GM12891 (cell line): ENCODE measurements at regions not wholly inside any gene's neighbourhood (a gene's known extent, or its start where the extent isn't known, plus 50 kb on each side); places are given as distances from the start of the nearest gene placed in this dataset.
A peak's percentile ranks its signal among the peaks of the same experiment; 100 is the strongest.

Source experiments
- DNase-seq: peaks from one replicate; pipeline ENCODE4 v3.0.0; 2011; ENCODE audit warnings: low spot score; ENCODE audit not compliant: insufficient read length
- FAIRE-seq: peaks from 2 replicates; lab custom pipeline; 2011; peaks lifted over from hg19 to GRCh38; lab: Jason Lieb, UNC
- PAX5 ChIP-seq: IDR thresholded peaks from 2 replicates; pipeline ENCODE4 v1.6.1; 2011; ENCODE audit warnings: low read length, moderate library complexity, mild to moderate bottlenecking; ENCODE audit not compliant: insufficient read depth, severe bottlenecking
- POLR2A ChIP-seq: IDR thresholded peaks from 2 replicates; pipeline ENCODE4 v1.6.1; 2011; ENCODE audit warnings: low read depth, low read length, control low read depth
- POLR2AphosphoS5 ChIP-seq: IDR thresholded peaks from 2 replicates; pipeline ENCODE4 v1.6.1; 2011; ENCODE audit warnings: low read depth, low read length, control low read depth
- POU2F2 ChIP-seq: IDR thresholded peaks from 2 replicates; pipeline ENCODE4 v1.6.1; 2011; ENCODE audit warnings: low read depth, mild to moderate bottlenecking, control low read depth, low read length, moderate library complexity
- SPI1 ChIP-seq: IDR thresholded peaks from 2 replicates; pipeline ENCODE4 v1.6.1; 2011; ENCODE audit warnings: low read depth, low read length, control low read depth
- TAF1 ChIP-seq: IDR thresholded peaks from 2 replicates; pipeline ENCODE4 v1.6.1; 2011; ENCODE audit warnings: low read depth, low read length, control low read depth

GRCh38 chr2:20135631-20136050 is 84.2 kb upstream of the LAPTM4A start:
- DNase-seq (peak; percentile 71), FAIRE-seq (peak; percentile 87)
- peak; percentile 35; the same call in 1 of the 2 replicates for TF ChIP-seq SPI1
- peak; percentile 44; the same call in 1 of the 2 replicates for TF ChIP-seq POU2F2
- no peak for TF ChIP-seq POLR2A
- no peak for TF ChIP-seq PAX5
- no peak for TF ChIP-seq POLR2AphosphoS5
- TF ChIP-seq TAF1 = no peak

GRCh38 chr2:20132990-20133535 is 81.6 kb upstream of the LAPTM4A start:
- no peak for TF ChIP-seq POLR2AphosphoS5
- no peak for TF ChIP-seq TAF1
- TF ChIP-seq PAX5 = no peak
- no peak for TF ChIP-seq POLR2A
- TF ChIP-seq POU2F2 = no peak
- TF ChIP-seq SPI1 = no peak
- DNase-seq (no peak), FAIRE-seq (no peak)

DNA sequence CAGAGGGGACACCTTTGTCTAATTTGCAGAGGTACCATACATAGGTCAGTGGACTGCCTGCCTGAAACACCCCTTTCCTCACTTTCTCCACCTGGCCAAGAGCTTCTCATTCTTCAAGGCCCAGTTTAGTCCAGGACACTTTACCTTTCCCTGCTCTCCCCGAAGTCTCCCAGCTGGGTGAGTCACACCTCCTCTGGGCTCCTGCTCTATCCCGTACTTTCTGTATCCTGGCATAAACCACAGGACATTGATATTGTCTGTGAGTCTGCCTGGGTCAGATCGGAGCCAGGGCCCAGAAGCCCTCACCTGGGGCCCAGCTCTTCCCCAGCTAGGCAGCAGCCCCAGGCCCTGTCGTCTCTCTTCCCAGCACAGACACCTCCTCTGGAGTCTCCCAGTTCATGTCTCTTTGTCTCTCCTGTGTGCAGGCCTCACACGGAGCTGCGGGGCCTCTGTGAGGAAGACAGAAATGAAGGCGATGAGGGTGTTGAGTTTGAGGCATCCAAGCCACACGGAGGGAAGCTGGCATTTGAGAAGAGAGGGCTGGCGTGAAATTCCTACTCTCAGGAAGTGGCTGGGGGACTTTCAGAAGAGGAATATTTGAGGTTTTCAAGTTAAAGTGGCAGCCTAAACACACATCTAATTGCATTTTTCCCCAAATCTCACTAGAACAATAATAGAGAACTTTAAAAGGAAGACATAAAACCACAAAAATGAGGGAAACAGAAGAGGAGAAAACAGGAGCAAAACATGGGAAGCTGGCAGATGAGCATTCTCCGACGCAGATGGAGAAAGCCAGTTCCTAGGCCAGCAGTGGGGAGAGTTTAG is 79.6 kb upstream of the LAPTM4A start:
- no peak for FAIRE-seq
- TF ChIP-seq POLR2A = no peak
- DNase-seq = no peak

- TF ChIP-seq POLR2AphosphoS5 (no peak), SPI1 (no peak)
- DNase-seq = no peak
- no peak for FAIRE-seq
Measured at GRCh38 chr2:20130160-20130560, 78.7 kb upstream of the LAPTM4A start.

GRCh38 chr2:20129331-20130159 is 78.1 kb upstream of the LAPTM4A start:
- TF ChIP-seq POLR2A (no peak), TAF1 (no peak), PAX5 (no peak), POLR2AphosphoS5 (no peak), POU2F2 (no peak), SPI1 (no peak)
- DNase-seq (no peak), FAIRE-seq (no peak)

GRCh38 chr2:20128506-20129330 is 77.3 kb upstream of the LAPTM4A start:
- TF ChIP-seq POU2F2 (no peak), POLR2AphosphoS5 (no peak), SPI1 (no peak), POLR2A (no peak), TAF1 (no peak), PAX5 (no peak)
- DNase-seq (no peak), FAIRE-seq (no peak)

- DNase-seq = no peak
- TF ChIP-seq TAF1 = no peak
- TF ChIP-seq POLR2A = no peak
- TF ChIP-seq POLR2AphosphoS5 = no peak
- TF ChIP-seq SPI1 = no peak
- no peak for TF ChIP-seq POU2F2
- no peak for TF ChIP-seq PAX5
- FAIRE-seq = peak; percentile 16
Measured at GRCh38 chr2:20126469-20126868, 75.0 kb upstream of the LAPTM4A start.

DNA sequence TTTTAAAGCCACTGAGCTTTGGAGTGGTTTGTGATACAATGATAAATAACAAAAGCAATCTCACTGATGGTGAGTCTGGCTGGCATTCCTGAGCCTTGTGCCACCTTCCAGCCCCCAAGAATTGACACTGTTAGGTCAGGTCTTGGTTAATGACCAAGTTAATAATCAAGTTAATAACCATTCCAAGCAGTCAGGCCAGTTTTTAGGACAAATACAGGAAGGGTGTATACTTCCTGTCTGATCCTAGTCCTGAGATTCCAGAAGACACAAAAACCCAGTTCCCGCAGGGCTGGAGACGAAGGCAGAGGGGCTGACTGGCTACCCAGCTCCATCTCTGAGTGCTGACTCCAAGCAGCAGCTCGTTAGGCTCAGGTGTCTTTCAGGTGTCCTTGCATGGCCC is 74.6 kb upstream of the LAPTM4A start:
- TF ChIP-seq POLR2A = no peak
- TF ChIP-seq POU2F2 = no peak
- TF ChIP-seq PAX5 = no peak
- TF ChIP-seq POLR2AphosphoS5 = no peak
- TF ChIP-seq TAF1 = no peak
- TF ChIP-seq SPI1 = no peak
- no peak for FAIRE-seq
- DNase-seq = no peak

- no peak for TF ChIP-seq TAF1
- TF ChIP-seq POLR2AphosphoS5 = no peak
- no peak for TF ChIP-seq POU2F2
- TF ChIP-seq SPI1 = no peak
- no peak for TF ChIP-seq PAX5
- no peak for TF ChIP-seq POLR2A
- FAIRE-seq (no peak), DNase-seq (no peak)
Measured at GRCh38 chr2:20125616-20126015, 74.2 kb upstream of the LAPTM4A start.
